Stimulated activated naive CD8-positive, alpha-beta T cell treated with anti-CD3 and anti-CD28 coated beads, Interleukin-15, amount 100 ng/mL, for 72 hours (primary cell): ENCODE measurements at regions not wholly inside any gene's neighbourhood (a gene's known extent, or its start where the extent isn't known, plus 50 kb on each side); places are given as distances from the start of the nearest gene placed in this dataset.

ENCODE experiments used
- ATAC-seq: fragments of 150-1000 bp; cut with Tn5 transposase; 2 replicates; pipeline ENCODE4 v1.10.0; 2021; ENCODE audit warnings: mild to moderate bottlenecking, moderate library complexity
- DNase-seq, 2 donors: peaks; one replicate each; pipeline ENCODE4 v3.0.0; 2021 to 2022
- H3K27ac Mint-ChIP-seq, 2 donors: one replicate each; pipeline ENCODE4 v1.8.0; 2022; ENCODE audit warnings: mild to moderate bottlenecking in 2 of 2, mixed read lengths in 2 of 2, moderate library complexity in 2 of 2
- H3K27me3 Mint-ChIP-seq: one replicate; pipeline ENCODE4 v1.8.0; 2022; ENCODE audit warnings: mixed read lengths
- H3K4me1 Mint-ChIP-seq: one replicate; pipeline ENCODE4 v1.8.0; 2022; ENCODE audit warnings: mild to moderate bottlenecking, mixed read lengths
- H3K4me3 Mint-ChIP-seq, 2 donors: one replicate each; pipeline ENCODE4 v1.8.0; 2022; ENCODE audit warnings: mild to moderate bottlenecking in 2 of 2, mixed read lengths in 2 of 2, moderate library complexity in 1 of 2
- H3K9me3 Mint-ChIP-seq, 2 donors: one replicate each; pipeline ENCODE4 v1.8.0; 2022; ENCODE audit warnings: mixed read lengths in 2 of 2

- Mint-ChIP-seq H3K4me3 (no peak overlapping the region), H3K9me3 (no peaks in the 10 kb centered on the region), H3K27me3 (peaks cover 43% of the 10 kb centered on the region), H3K4me1 (no peaks in the 10 kb centered on the region), H3K27ac (peak overlapping the region in 1 of 2 donors; percentile 72)
- DNase-seq (no peak), ATAC-seq (no peak)
Measured at GRCh38 chr1:231478019-231478785, 50.3 kb upstream of the TSNAX start.
